ENCODE measurements at regions not wholly inside any gene's neighbourhood (a gene's known extent, or its start where the extent isn't known, plus 50 kb on each side); places are given as distances from the start of the nearest gene placed in this dataset.
"Not testable (repeated sequence)": the region's sequence is repeated elsewhere in the genome, so short reads cannot be mapped to it uniquely, and the experiment has no call there.

DNA sequence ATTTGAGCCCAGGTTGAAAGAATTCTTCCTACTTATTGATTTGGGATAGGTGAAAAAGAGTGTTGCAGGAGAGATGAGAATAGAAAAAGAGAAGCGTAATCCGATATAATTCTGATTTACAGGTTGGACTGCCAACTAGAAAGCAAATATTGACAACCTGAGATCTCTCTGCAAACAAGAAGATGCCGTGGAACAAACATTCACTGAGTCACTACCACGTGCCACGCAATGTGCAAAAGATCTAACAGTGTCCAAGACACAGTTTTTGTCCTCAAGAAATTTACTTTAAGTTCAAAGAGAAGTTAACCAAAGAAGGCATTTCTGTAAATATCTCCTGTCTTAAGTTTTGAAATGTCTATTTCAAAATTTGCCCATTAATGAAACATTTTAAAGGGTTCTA is 578.0 kb upstream of the ARID1B start:
- no peak for DNase-seq
- TF ChIP-seq POLR2AphosphoS5 (IDR thresholded peaks at IDR 0.05) = no peak
- TF ChIP-seq POLR2A (IDR thresholded peaks at IDR 0.05) = no peak
- TF ChIP-seq, protein P1, sequence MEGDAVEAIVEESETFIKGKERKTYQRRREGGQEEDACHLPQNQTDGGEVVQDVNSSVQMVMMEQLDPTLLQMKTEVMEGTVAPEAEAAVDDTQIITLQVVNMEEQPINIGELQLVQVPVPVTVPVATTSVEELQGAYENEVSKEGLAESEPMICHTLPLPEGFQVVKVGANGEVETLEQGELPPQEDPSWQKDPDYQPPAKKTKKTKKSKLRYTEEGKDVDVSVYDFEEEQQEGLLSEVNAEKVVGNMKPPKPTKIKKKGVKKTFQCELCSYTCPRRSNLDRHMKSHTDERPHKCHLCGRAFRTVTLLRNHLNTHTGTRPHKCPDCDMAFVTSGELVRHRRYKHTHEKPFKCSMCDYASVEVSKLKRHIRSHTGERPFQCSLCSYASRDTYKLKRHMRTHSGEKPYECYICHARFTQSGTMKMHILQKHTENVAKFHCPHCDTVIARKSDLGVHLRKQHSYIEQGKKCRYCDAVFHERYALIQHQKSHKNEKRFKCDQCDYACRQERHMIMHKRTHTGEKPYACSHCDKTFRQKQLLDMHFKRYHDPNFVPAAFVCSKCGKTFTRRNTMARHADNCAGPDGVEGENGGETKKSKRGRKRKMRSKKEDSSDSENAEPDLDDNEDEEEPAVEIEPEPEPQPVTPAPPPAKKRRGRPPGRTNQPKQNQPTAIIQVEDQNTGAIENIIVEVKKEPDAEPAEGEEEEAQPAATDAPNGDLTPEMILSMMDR (IDR thresholded peaks at IDR 0.05) = no peak
- no peak for TF ChIP-seq EP300 (IDR thresholded peaks at IDR 0.05)
- Histone ChIP-seq H3K4me3 (no peak overlapping the region), H3K27me3 (no peaks in the 10 kb centered on the region), H3K9me3 (no peaks in the 10 kb centered on the region), H3K36me3 (no peaks in the 10 kb centered on the region), H3K27ac (no peak overlapping the region), H3K4me1 (no peaks in the 10 kb centered on the region)
- 76 to 81% methylated on average over 5 of the region's 5 CpGs for WGBS, 2 donors
- intact Hi-C loops (cut with DNase I) = no loop called here

DNA sequence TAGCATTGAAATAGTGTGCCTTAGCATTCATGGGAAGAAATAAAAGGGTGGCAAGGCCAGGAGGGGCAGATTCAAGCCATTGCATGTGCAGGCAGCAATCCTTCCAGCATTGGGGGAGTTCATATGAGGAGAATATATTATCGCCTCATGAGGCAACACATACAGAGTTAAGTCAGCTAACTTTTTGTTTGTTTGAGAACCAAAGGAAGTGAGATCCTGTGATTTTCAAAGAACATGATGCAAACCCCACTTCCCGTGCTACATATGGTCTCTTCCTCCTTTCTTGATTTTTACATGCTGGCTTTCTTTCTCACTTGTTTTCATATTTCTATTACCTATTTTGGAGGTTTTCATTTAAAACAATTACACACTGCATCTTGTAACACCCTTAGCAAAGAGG is 579.7 kb upstream of the ARID1B start:
- TF ChIP-seq POLR2AphosphoS5 (IDR thresholded peaks at IDR 0.05) (no peak), EP300 (IDR thresholded peaks at IDR 0.05) (no peak), POLR2A (IDR thresholded peaks at IDR 0.05) (no peak)
- TF ChIP-seq, protein P1 (IDR thresholded peaks at IDR 0.05) = no peak
- Histone ChIP-seq H3K4me1 (no peaks in the 10 kb centered on the region), H3K27ac (no peak overlapping the region), H3K4me3 (no peak overlapping the region), H3K36me3 (no peaks in the 10 kb centered on the region), H3K27me3 (no peaks in the 10 kb centered on the region), H3K9me3 (no peaks in the 10 kb centered on the region)
- intact Hi-C loops (cut with DNase I) = no loop called here
- 51 to 79% methylated on average over 2 of the region's 2 CpGs for WGBS, 2 donors
- no peak for DNase-seq

DNA sequence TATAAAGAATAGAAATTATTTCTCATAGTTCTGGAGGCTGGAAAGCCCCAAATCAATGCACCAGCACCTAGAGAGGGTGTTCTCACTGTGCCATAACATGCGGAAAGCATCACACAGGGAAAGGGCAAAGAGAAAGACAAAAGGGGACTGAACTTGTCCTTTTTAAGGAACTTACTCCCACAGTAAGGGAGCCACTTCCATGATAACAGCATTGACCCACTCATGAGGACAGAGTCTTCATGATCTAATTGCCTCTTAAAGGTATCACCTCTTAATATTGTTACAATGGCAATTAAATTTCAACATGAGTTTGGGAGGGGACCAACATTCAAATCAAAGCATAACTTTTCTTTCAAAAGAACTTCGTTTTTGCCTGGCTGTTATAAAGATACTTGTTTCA is 582.2 kb upstream of the ARID1B start:
- Histone ChIP-seq H3K4me3 (no peak overlapping the region), H3K27me3 (no peaks in the 10 kb centered on the region), H3K4me1 (no peaks in the 10 kb centered on the region), H3K36me3 (no peaks in the 10 kb centered on the region), H3K27ac (no peak overlapping the region), H3K9me3 (no peaks in the 10 kb centered on the region)
- 66 to 86% methylated on average over 2 of the region's 2 CpGs for WGBS, 2 donors
- intact Hi-C loops (cut with DNase I) = no loop called here
- TF ChIP-seq EP300 (IDR thresholded peaks at IDR 0.05) (no peak), POLR2A (IDR thresholded peaks at IDR 0.05) (no peak), POLR2AphosphoS5 (IDR thresholded peaks at IDR 0.05) (no peak)
- TF ChIP-seq, protein P1 (IDR thresholded peaks at IDR 0.05) = no peak
- DNase-seq = no peak

- Histone ChIP-seq H3K4me1 (no peaks in the 10 kb centered on the region), H3K4me3 (no peak overlapping the region), H3K27ac (no peak overlapping the region), H3K36me3 (no peaks in the 10 kb centered on the region), H3K9me3 (no peaks in the 10 kb centered on the region), H3K27me3 (no peaks in the 10 kb centered on the region)
- TF ChIP-seq EP300 (IDR thresholded peaks at IDR 0.05) (no peak), POLR2AphosphoS5 (IDR thresholded peaks at IDR 0.05) (no peak), POLR2A (IDR thresholded peaks at IDR 0.05) (no peak)
- TF ChIP-seq, protein P1 (IDR thresholded peaks at IDR 0.05) = no peak
- WGBS, 2 donors = 90 to 93% methylated on average over 4 of the region's 4 CpGs
- DNase-seq = no peak
- intact Hi-C loops (cut with DNase I) = no loop called here
These were observed 583.8 kb upstream of the ARID1B start for GRCh38 chr6:156193381-156193780.

GRCh38 chr6:156191895-156192294 is 585.3 kb upstream of the ARID1B start:
- 39 to 77% methylated on average over 3 of the region's 3 CpGs for WGBS, 2 donors
- no peak overlapping the region for H3K27ac ChIP-seq
- DNase-seq = no peak

GRCh38 chr6:156191390-156191789 is 585.8 kb upstream of the ARID1B start:
- H3K27ac ChIP-seq; intact Hi-C loops (cut with DNase I); H3K27me3 ChIP-seq; H3K36me3 ChIP-seq; DNase-seq; H3K9me3 ChIP-seq; H3K4me3 ChIP-seq; H3K4me1 ChIP-seq: not testable (repeated sequence)

More at GRCh38 chr6:156191895-156192294, 585.3 kb upstream of the ARID1B start:
- Histone ChIP-seq H3K4me1 (no peaks in the 10 kb centered on the region), H3K27me3 (no peaks in the 10 kb centered on the region), H3K4me3 (no peak overlapping the region), H3K36me3 (no peaks in the 10 kb centered on the region), H3K9me3 (no peaks in the 10 kb centered on the region)
- intact Hi-C loops (cut with DNase I) = no loop called here
- TF ChIP-seq POLR2A (IDR thresholded peaks at IDR 0.05) = no peak
- no peak for TF ChIP-seq EP300 (IDR thresholded peaks at IDR 0.05)
- TF ChIP-seq, protein P1 (IDR thresholded peaks at IDR 0.05) = no peak
- no peak for TF ChIP-seq POLR2AphosphoS5 (IDR thresholded peaks at IDR 0.05)

All from sigmoid colon (tissue), 6 donors.